GM12873 (cell line): ENCODE measurements at regions not wholly inside any gene's neighbourhood (a gene's known extent, or its start where the extent isn't known, plus 50 kb on each side); places are given as distances from the start of the nearest gene placed in this dataset.

Experiments used
- TF ChIP-seq, protein P1 (sequence below): IDR thresholded peaks from 2 replicates; pipeline ENCODE4 v1.5.1; 2012; ENCODE audit warnings: low read depth, mild to moderate bottlenecking, moderate library complexity, low read length, control low read depth; ENCODE audit not compliant: insufficient read depth; ENCODE audit errors: missing control alignments

DNA sequence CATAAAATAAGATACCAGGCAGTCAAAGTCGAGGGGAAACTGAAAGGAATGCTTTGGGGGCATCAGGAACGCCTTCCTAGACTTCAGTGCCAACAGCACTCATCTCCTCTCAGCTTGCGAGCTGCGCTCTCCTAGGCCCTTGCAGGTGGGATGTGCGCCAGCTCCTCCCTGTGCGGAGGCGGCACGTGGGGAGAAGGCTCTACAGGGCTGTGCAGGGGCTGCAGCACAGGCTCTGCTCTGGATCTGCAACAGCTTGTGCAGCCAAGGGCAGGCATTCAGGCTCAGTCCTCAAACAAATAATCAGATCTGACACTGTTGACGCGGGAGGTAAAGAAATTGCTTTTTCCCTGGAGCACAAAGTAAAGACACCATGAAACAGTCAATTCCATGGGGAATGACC, 144.8 kb downstream of the TTLL2 start:
- TF ChIP-seq, protein P1, sequence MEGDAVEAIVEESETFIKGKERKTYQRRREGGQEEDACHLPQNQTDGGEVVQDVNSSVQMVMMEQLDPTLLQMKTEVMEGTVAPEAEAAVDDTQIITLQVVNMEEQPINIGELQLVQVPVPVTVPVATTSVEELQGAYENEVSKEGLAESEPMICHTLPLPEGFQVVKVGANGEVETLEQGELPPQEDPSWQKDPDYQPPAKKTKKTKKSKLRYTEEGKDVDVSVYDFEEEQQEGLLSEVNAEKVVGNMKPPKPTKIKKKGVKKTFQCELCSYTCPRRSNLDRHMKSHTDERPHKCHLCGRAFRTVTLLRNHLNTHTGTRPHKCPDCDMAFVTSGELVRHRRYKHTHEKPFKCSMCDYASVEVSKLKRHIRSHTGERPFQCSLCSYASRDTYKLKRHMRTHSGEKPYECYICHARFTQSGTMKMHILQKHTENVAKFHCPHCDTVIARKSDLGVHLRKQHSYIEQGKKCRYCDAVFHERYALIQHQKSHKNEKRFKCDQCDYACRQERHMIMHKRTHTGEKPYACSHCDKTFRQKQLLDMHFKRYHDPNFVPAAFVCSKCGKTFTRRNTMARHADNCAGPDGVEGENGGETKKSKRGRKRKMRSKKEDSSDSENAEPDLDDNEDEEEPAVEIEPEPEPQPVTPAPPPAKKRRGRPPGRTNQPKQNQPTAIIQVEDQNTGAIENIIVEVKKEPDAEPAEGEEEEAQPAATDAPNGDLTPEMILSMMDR = no peak

DNA sequence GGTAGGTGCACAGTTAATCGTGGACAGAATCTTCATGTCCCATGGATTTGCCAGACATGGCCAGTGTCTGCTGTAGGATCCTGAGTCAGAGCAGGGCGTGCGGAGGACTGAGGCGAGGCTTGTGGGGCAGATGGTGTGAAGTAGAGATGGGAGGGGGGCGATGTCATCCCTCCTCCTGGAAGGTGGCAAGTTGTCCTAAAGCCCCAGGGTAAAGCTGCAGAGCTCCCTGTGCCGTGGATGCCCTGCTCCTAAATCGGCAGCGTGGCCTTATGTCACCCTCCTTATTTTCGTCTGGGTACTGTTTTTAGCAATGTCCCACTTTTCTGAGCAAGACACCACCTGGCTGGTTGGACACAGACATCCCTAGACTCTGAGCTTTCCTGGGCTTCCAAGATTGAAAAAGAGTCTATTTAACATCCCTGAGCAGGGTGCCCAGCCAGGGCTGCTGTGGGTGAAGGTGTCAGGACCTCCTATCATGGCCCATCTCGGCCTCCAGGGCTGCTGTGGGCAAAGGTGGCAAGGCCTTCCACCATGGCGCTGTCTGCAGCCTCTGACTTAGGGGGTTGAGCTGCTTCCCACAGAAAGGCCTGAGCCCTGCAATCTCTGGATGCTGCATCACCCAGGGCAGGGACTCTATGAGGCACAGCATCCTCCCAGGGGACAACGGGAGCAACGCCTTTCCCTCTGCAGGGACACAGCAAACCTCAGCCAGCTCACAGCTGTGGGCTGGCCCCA, 145.4 kb downstream of the TTLL2 start:
- TF ChIP-seq, protein P1 = no peak

DNA sequence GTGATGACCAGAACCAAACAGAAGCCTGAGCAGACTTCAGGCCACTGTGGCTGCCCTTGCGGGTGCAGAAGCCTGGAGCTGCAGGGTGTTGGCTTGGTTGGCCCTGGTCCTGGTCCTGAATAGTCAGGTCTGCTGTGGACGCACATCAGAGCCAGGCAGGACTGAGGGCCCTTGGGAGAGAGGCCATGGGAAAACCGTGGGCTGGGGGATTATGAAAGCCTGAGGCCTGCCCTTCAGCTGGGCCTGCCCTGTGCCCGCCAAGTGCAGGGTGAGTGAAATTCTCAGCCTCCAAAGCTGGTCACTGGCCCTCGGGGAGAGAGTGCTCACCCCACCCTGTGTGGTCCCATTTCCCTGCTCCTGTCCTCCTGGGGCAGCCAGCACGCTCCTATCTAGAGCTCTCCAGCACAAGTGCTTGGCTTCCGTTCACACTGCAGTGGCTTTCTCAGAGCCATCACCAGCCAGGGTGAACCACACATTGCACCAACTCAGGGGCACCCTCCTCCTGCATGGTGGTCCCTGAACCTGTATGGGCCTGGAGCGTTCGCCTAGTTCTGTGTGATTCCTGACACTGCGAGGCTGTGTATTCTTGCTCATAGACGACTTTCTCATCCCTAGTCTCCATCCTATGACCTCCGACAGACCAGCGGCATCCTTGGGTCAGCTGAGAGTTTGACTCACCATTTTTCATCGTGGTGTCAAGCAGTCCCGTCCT, 146.1 kb downstream of the TTLL2 start:
- TF ChIP-seq, protein P1 = no peak

DNA sequence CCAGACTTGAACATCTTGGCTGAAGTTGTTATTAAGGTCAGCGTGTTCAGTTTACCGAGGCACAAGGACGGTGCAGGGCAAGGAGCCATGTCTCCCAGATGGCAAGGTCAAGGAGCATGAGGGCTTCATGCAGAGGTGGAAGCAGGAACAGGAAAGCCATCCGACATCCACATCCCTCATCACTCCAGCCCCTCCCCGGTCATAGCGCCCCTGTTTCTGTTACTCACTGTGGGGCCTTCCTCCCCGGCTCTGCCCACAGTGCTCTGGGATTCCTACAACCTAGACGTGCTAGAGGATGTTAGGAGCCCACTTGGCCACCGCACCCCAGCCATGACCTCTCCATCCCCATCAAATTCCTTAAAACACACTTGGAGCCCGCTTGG, 146.7 kb downstream of the TTLL2 start:
- TF ChIP-seq, protein P1 = no peak

DNA sequence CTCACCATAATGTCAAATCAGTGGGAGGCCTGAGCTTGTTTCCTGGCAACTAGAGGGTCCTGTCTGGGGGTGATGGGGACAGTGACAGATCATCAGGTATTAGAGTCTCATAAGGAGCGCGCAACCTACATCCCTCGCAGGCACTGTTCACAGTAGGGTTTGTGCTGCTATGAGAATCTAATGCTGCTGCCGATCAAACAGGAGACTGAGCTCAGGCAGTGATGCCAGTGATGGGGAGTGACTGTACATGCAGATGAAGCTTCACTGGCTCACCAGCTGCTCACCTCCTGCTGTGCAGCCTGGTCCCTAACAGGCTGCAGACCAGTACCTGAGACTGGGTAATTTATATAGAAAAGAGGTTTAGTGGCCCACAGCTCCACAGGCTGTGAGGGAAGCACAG, 147.3 kb downstream of the TTLL2 start:
- TF ChIP-seq, protein P1 = no peak

DNA sequence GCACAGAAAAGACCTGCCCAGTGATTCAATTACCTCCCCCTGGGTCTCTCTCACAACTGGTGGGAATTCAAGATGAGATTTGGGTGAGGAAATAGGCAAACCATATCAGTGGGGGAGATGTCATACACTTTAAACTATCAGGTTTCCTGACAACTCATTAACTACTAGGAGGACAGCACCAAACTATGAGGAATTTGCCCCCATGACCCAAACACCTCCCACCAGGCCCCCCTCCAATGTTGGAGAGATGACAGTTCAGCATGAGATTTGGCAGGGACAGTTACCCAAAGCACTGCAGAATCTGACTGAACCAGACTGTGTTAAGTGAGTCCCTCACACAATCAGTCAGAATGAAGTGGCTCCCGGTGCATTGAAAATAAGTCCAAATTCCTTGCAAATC, 148.0 kb downstream of the TTLL2 start:
- TF ChIP-seq, protein P1 = no peak

DNA sequence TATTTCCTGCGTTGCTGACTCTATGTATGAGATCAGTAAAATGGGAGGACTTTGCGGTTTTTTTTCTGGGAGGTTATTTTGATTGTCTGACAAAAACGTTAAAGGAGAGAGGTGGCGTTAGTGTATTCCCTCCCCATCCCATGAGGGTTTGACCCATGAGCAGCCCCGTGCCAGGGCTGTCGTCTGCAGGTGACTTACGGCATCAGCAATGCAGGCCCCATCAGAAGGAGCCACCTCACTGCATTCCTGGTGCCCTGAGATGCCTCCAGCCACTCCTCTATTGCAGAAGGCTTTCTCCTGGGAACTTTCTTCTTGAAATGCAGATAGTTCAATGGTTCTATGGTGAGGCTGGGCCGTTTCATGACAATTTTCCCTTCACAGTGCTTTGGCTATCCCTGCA, 149.3 kb downstream of the TTLL2 start:
- TF ChIP-seq, protein P1 = no peak
